K562 (cell line): ENCODE measurements at regions not wholly inside any gene's neighbourhood (a gene's known extent, or its start where the extent isn't known, plus 50 kb on each side); places are given as distances from the start of the nearest gene placed in this dataset.

ENCODE experiments used
- ATAC-seq: fragments of 200-7000 bp; cut with Tn5 transposase; 3 replicates; pipeline ENCODE4 v1.9.1; 2020; ENCODE audit warnings: moderate library complexity
- BruUV-seq: library from RNA; stranded (reverse); fragments of 400-500 nt; replicated peaks from 2 replicates; lab custom pipeline; 2021; lab: Mats Ljungman, UMichigan
- CTCF ChIA-PET: fragments of 300-600 bp; formaldehyde crosslinking; extraction: SDS; loops from one replicate; lab custom pipeline; 2021; ENCODE audit warnings: low intra/inter-chr PET ratio; lab: Yijun Ruan, JAX
- POLR2A ChIA-PET: fragments of 300-600, 350-650 bp; sonication (Branson Sonifier 250); formaldehyde crosslinking; extraction: SDS; loops from one replicate; lab custom pipeline; 2021; ENCODE audit warnings: antibody characterized with exemption, inconsistent platforms; lab: Yijun Ruan, JAX
- DNase-seq, 4 experiments: peaks; one replicate each; pipeline versions ENCODE4 v3.0.0 to v3.0.0-alpha.2; 2011 to 2018; ENCODE audit warnings: low spot score in 3 of 4, mixed read lengths in 3 of 4; ENCODE audit errors: extremely low read depth in 1 of 4
- FAIRE-seq: peaks from 2 replicates; lab custom pipeline; 2011; peaks lifted over from hg19 to GRCh38; lab: Jason Lieb, UNC
- H2AFZ ChIP-seq: 2 replicates; pipeline ENCODE4 v1.6.0; 2011; ENCODE audit warnings: low read depth, low read length, control low read depth, inconsistent platforms
- H3K27ac ChIP-seq: fragments of 200-600 bp; 3 replicates; pipeline ENCODE4 v1.8.0; 2011; ENCODE audit warnings: low read depth, mild to moderate bottlenecking, control low read depth, inconsistent platforms, low read length, moderate library complexity, mixed read lengths; ENCODE audit errors: extremely low read depth
- H3K27me3 ChIP-seq, 2 experiments: fragments of 300-600 bp in 1 of 2; 2 replicates in 1 of 2; 3 replicates in 1 of 2; pipeline versions ENCODE4 v1.6.0 to v1.8.0; 2011; ENCODE audit warnings: inconsistent platforms in 2 of 2, low read length in 2 of 2, mild to moderate bottlenecking in 1 of 2, mixed read lengths in 1 of 2, moderate library complexity in 1 of 2; ENCODE audit not compliant: control insufficient read depth in 2 of 2, insufficient read depth in 2 of 2
- H3K36me3 ChIP-seq: fragments of 300-600 bp; 3 replicates; pipeline ENCODE4 v1.8.0; 2011; ENCODE audit warnings: mild to moderate bottlenecking, low read length, inconsistent platforms; ENCODE audit not compliant: control insufficient read depth, insufficient read depth
- H3K4me1 ChIP-seq, 2 experiments: fragments of 200-600 bp in 1 of 2; replicated peaks in 1 of 2; 2 replicates in 1 of 2; 3 replicates in 1 of 2; pipeline versions ENCODE4 v1.5.1 to v1.8.0; 2011; ENCODE audit warnings: inconsistent platforms in 2 of 2, low read length in 2 of 2, mild to moderate bottlenecking in 1 of 2, mixed read lengths in 1 of 2, moderate library complexity in 1 of 2; ENCODE audit not compliant: control insufficient read depth in 2 of 2, insufficient read depth in 2 of 2
- H3K4me2 ChIP-seq: 2 replicates; pipeline ENCODE4 v1.6.1; 2011; ENCODE audit warnings: low read length, control low read depth, inconsistent platforms, mixed read lengths; ENCODE audit not compliant: insufficient read depth
- H3K4me3 ChIP-seq: fragments of 200-600 bp; sonication (generic), shearing (Covaris generic); 2 replicates; pipeline ENCODE4 v1.5.1; 2016; ENCODE audit warnings: control low read depth, inconsistent platforms
- H3K79me2 ChIP-seq: fragments of 200-600 bp; 3 replicates; pipeline ENCODE4 v1.8.0; 2011; ENCODE audit warnings: low read length, inconsistent platforms; ENCODE audit not compliant: control insufficient read depth, insufficient read depth
- H3K9ac ChIP-seq, 2 experiments: 2 replicates each; pipeline versions ENCODE4 v1.6.0 to v1.6.1; 2011; ENCODE audit warnings: low read depth in 2 of 2, low read length in 2 of 2, control low read depth in 1 of 2, inconsistent platforms in 1 of 2, mild to moderate bottlenecking in 1 of 2, mixed read lengths in 1 of 2; ENCODE audit not compliant: insufficient read depth in 1 of 2
- H3K9me1 ChIP-seq: one replicate; pipeline ENCODE4 v1.6.0; 2011; ENCODE audit warnings: inconsistent platforms, mild to moderate bottlenecking, low read length, moderate library complexity; ENCODE audit not compliant: control insufficient read depth, insufficient read depth
- H3K9me3 ChIP-seq: replicated peaks from 2 replicates; pipeline ENCODE4 v1.5.1; 2011; ENCODE audit warnings: low read depth, low read length, inconsistent platforms; ENCODE audit not compliant: control insufficient read depth, insufficient read depth
- H4K20me1 ChIP-seq: replicated peaks from 2 replicates; pipeline ENCODE4 v1.6.1; 2011; ENCODE audit warnings: low read length, inconsistent platforms, mixed read lengths; ENCODE audit not compliant: control insufficient read depth, insufficient read depth
- ETV5 ChIP-seq: sonication (generic); formaldehyde crosslinking; IDR thresholded peaks from 2 replicates; pipeline ENCODE4 v1.4.0; 2020; ENCODE audit warnings: low read depth, mild to moderate bottlenecking, missing genetic modification reagents
- FOXK1 ChIP-seq: sonication (generic); formaldehyde crosslinking; IDR thresholded peaks from 2 replicates; pipeline ENCODE4 v1.8.0; 2022; ENCODE audit warnings: missing genetic modification reagents, mild to moderate bottlenecking, borderline replicate concordance
- HDAC6 ChIP-seq: IDR thresholded peaks from 2 replicates; pipeline ENCODE4 v1.6.1; 2012; ENCODE audit warnings: low read depth, mild to moderate bottlenecking, control low read depth, inconsistent platforms, low read length, moderate library complexity
- MTA1 ChIP-seq: fragments of 450-650 bp; IDR thresholded peaks from 2 replicates; pipeline ENCODE4 v1.6.1; 2017; ENCODE audit warnings: borderline replicate concordance
- NR3C1 ChIP-seq: sonication (generic); formaldehyde crosslinking; IDR thresholded peaks from 2 replicates; pipeline ENCODE4 v1.8.1; 2022; ENCODE audit warnings: missing genetic modification reagents
- RBFOX2 ChIP-seq: fragments of 200-400 bp; formaldehyde crosslinking; IDR thresholded peaks from 2 replicates; pipeline ENCODE4 v1.6.1; 2017; ENCODE audit warnings: low read depth, mild to moderate bottlenecking, low read length, moderate library complexity
- SMAD4 ChIP-seq: fragments of 250-450 bp; sonication (Bioruptor Pico); conservative IDR thresholded peaks from 2 replicates; pipeline ENCODE4 v1.8.0; 2021; ENCODE audit warnings: inconsistent platforms, mild to moderate bottlenecking, moderate library complexity
- TCFL5 ChIP-seq: fragments of 250-450 bp; sonication (Bioruptor Pico); conservative IDR thresholded peaks from 2 replicates; pipeline ENCODE4 v1.6.1; 2021; ENCODE audit warnings: mild to moderate bottlenecking, moderate library complexity, matching md5 sums
- ZNF146 ChIP-seq: IDR thresholded peaks from one replicate; pipeline ENCODE4 v1.6.1; 2018; ENCODE audit warnings: missing compliant biosample characterization; ENCODE audit not compliant: unreplicated experiment
- ZNF511 ChIP-seq: sonication (generic); formaldehyde crosslinking; IDR thresholded peaks from 2 replicates; pipeline ENCODE4 v1.8.0; 2022; ENCODE audit warnings: mild to moderate bottlenecking, missing genetic modification reagents
- ZNF699 ChIP-seq: fragments of 250-450 bp; sonication (Bioruptor Pico); IDR thresholded peaks from 2 replicates; pipeline ENCODE4 v1.8.0; 2021; ENCODE audit warnings: mild to moderate bottlenecking, moderate library complexity; ENCODE audit not compliant: insufficient replicate concordance
- ZNF76 ChIP-seq: fragments of 250-450 bp; sonication (Bioruptor Pico); IDR thresholded peaks from 2 replicates; pipeline ENCODE4 v1.4.0; 2020; ENCODE audit warnings: mild to moderate bottlenecking, moderate library complexity, borderline replicate concordance
- WGBS: fragments of 100-300 bp; shearing (Covaris generic); methylation state at CpG from one replicate; pipeline ENCODE4 v1.1.6; 2016; ENCODE audit warnings: low coverage, mixed read lengths; ENCODE audit not compliant: insufficient coverage; ENCODE audit errors: missing lambda C conversion rate; 5-methylcytosine and 5-hydroxymethylcytosine counted together
- in situ Hi-C: fragments of 300-500 bp; cut with MboI; formaldehyde crosslinking; loops from 4 replicates; pipeline ENCODE4 v1.15.0; 2018; ENCODE audit warnings: inconsistent platforms, mixed read lengths
- intact Hi-C: fragments of 100-400 bp; cut with micrococcal nuclease; formaldehyde crosslinking; loops from 2 replicates; pipeline ENCODE4 v1.14.2; 2022

DNA sequence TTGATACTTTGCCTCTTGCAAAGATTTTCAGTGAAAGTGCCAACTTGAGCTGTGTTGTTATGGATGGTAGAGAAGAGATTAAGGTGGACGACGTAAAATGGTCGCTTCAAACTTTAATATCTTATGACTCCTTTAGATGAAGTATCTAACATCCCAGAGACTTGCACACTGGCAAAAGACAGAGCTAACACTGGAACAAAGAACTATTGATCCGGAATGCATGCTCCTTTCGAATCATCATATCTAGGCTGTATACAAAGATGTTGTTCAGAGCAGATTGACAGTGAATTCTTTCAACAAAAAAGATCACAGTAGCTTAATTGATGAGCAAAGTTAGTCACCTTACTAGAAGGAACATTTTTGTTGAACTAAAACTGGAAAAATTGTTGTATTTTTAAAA lies 592.7 kb downstream of the NXPH1 start (continued):
- TF ChIP-seq ZNF511 (CRISPR knock-in tag) = no peak
- no peak for TF ChIP-seq MTA1
- no peak for TF ChIP-seq ZNF76 (CRISPR knock-in tag)
- no peak for TF ChIP-seq HDAC6
- TF ChIP-seq TCFL5 (CRISPR knock-in tag) = no peak
- TF ChIP-seq RBFOX2 = no peak
- no peak for TF ChIP-seq ZNF146 (CRISPR knock-in tag)
- TF ChIP-seq, all 486 proteins: peak for 0

DNA sequence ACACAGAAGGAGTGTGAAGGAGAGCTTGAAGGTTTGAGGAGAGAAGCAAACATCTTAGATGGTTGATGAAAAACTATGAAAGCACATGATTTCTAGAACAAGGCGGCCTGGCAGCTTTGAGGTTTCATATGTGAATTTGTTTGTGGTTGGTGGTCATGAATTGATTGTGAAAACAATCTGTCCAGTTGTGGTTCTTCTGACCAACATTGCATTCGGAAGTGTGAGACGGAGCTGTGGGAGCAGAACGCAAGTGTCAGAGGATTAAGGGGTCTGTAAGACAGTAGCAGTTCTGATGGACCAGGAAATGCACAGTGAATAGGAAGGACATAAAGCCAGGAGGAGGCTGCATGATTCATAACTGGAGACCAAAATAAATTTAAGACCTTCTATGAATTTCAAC lies 594.6 kb downstream of the NXPH1 start:
- H3K79me2 ChIP-seq = no peaks in the 10 kb centered on the region
- H3K9me3 ChIP-seq = no peaks in the 10 kb centered on the region
- H3K36me3 ChIP-seq = no peaks in the 10 kb centered on the region
- no peak overlapping the region for H3K4me3 ChIP-seq
- H2AFZ ChIP-seq = no peak overlapping the region
- TF ChIP-seq NR3C1 (no peak), ZNF699 (CRISPR knock-in tag) (no peak), ETV5 (CRISPR knock-in tag) (no peak), FOXK1 (no peak), SMAD4 (CRISPR knock-in tag) (no peak)
- TF ChIP-seq, all 486 proteins: peak for 0
- Histone ChIP-seq H3K9ac (no peak overlapping the region), H3K4me1 (no peaks in the 10 kb centered on the region), H3K4me2 (no peak overlapping the region), H3K27me3 (no peaks in the 10 kb centered on the region), H4K20me1 (no peaks in the 10 kb centered on the region), H3K9me1 (no peaks in the 10 kb centered on the region), H3K27ac (no peak overlapping the region)
- no peak for FAIRE-seq
- no peak for ATAC-seq
- in situ Hi-C loops (no loop called here), intact Hi-C loops (no loop called here)
- 6% methylated on average over 4 of the region's 4 CpGs for WGBS
- DNase-seq = no peak
- ChIA-PET POLR2A (no interaction called here), CTCF (no interaction called here)
- no TSS peak for BruUV-seq
